Heart left ventricle (tissue), 16 donors: ENCODE measurements at regions not wholly inside any gene's neighbourhood (a gene's known extent, or its start where the extent isn't known, plus 50 kb on each side); places are given as distances from the start of the nearest gene placed in this dataset.

ENCODE experiments used
- ATAC-seq, 4 donors: fragments of 200-7000 bp; cut with Tn5 transposase; one replicate each; pipeline ENCODE4 v1.9.1; 2020 to 2022; ENCODE audit warnings: moderate library complexity in 4 of 4, mild to moderate bottlenecking in 3 of 4, moderate number of reproducible peaks in 1 of 4
- DNase-seq, 5 donors: peaks; one replicate each; pipeline ENCODE4 v3.0.0-alpha.2; 2020
- H3K27ac ChIP-seq, 12 donors: fragments of 200-600 bp; sonication (generic) in 4 of 12; one replicate each; pipeline versions ENCODE4 v1.5.0 to v1.8.0; 2016 to 2022; ENCODE audit warnings: mild to moderate bottlenecking in 2 of 12
- H3K27me3 ChIP-seq, 9 donors: fragments of 200-600 bp; sonication (generic) in 2 of 9; one replicate each; pipeline versions ENCODE4 v1.5.1 to v1.8.0; 2016 to 2022; ENCODE audit warnings: mild to moderate bottlenecking in 3 of 9
- H3K36me3 ChIP-seq, 9 donors: fragments of 200-600 bp; sonication (generic) in 2 of 9; one replicate each; pipeline versions ENCODE4 v1.5.0 to v1.8.0; 2018 to 2022; ENCODE audit warnings: mild to moderate bottlenecking in 2 of 9
- H3K4me1 ChIP-seq, 12 donors: fragments of 200-600 bp; sonication (generic) in 4 of 12; one replicate each; pipeline versions ENCODE4 v1.5.0 to v1.8.0; 2016 to 2022; ENCODE audit warnings: mild to moderate bottlenecking in 3 of 12
- H3K4me3 ChIP-seq, 12 donors: fragments of 200-600 bp; sonication (generic) in 4 of 12; one replicate each; pipeline versions ENCODE4 v1.5.0 to v1.8.0; 2017 to 2022; ENCODE audit warnings: mild to moderate bottlenecking in 9 of 12, moderate library complexity in 4 of 12
- H3K9me3 ChIP-seq, 12 donors: fragments of 200-600 bp; sonication (generic) in 4 of 12; one replicate each; pipeline versions ENCODE4 v1.5.0 to v1.8.0; 2016 to 2022; ENCODE audit warnings: mild to moderate bottlenecking in 1 of 12
- POLR2A ChIP-seq, 2 donors: fragments of 450-650 bp; IDR thresholded peaks; one replicate each; pipeline ENCODE4 v1.6.1; 2017; ENCODE audit warnings: antibody characterized with exemption in 2 of 2, mild to moderate bottlenecking in 2 of 2, moderate library complexity in 2 of 2
- WGBS, 4 donors: extraction: QIAGEN DNeasy Blood & Tissue Kit in 2 of 4; methylation state at CpG; one replicate each; pipeline versions ENCODE4 v1.1.5 to v1.1.7; 2013 to 2018; 5-methylcytosine and 5-hydroxymethylcytosine counted together
- intact Hi-C, 10 donors: fragments of 100-400 bp; cut with DNase I; formaldehyde crosslinking; loops; one replicate each; pipeline versions ENCODE4 v1.11.1 to v1.14.2; 2022
- TF ChIP-seq, protein P1 (sequence below), 12 donors: fragments of 200-600 bp; sonication (generic) in 4 of 12; IDR thresholded peaks; one replicate each; pipeline versions ENCODE4 v1.5.0 to v1.8.0; 2018 to 2022; ENCODE audit warnings: antibody characterized with exemption in 12 of 12, mild to moderate bottlenecking in 5 of 12
- donor health status: ischemic (EF 13 %, LVEDD 7.1; RV severe dilation, severe dysfunction).
- donor health status: healthy with polysubstance abuse.
- donor health status: DM: no; HTN: yes; CAD: no.
- donor health status: DM: no; HTN: no; CAD: no.
- donor health status: ischemic (EF 25% LVEDD 6.9; RV normal size, moderate dysfunction).
- donor health status: ischemic (EF 25% LVEDD 5.7; RV mildly dilated, moderate dysfunction).
- donor health status: healthy.
- donor health status: DM: yes; HTN: yes; CAD: no.
- donor health status: ischemic (EF 35%, LVEDD 5.7; RV mildly dilated, moderate dysfunction).
- donor health status: nonischemic (EF 11% LVEDD 7.7; RV severe dilation, severe dysfunction).
- donor health status: DM: yes; HTN: yes; CAD: no.
- donor health status: PGD.
- donor health status: ischemic (EF 29% LVEDD 5.4; RV normal size, mild dysfunction).
- donor health status: nonischemic (EF 23%, LVEDD 6.1; RV moderate dilation, normal function).

GRCh38 chr13:70798385-70798784 lies 690.1 kb upstream of the KLHL1 start:
- Histone ChIP-seq H3K4me3 (no peak overlapping the region), H3K9me3 (no peaks in the 10 kb centered on the region), H3K27ac (no peak overlapping the region), H3K27me3 (no peaks in the 10 kb centered on the region), H3K4me1 (no peaks in the 10 kb centered on the region), H3K36me3 (no peaks in the 10 kb centered on the region)
- TF ChIP-seq, protein P1, sequence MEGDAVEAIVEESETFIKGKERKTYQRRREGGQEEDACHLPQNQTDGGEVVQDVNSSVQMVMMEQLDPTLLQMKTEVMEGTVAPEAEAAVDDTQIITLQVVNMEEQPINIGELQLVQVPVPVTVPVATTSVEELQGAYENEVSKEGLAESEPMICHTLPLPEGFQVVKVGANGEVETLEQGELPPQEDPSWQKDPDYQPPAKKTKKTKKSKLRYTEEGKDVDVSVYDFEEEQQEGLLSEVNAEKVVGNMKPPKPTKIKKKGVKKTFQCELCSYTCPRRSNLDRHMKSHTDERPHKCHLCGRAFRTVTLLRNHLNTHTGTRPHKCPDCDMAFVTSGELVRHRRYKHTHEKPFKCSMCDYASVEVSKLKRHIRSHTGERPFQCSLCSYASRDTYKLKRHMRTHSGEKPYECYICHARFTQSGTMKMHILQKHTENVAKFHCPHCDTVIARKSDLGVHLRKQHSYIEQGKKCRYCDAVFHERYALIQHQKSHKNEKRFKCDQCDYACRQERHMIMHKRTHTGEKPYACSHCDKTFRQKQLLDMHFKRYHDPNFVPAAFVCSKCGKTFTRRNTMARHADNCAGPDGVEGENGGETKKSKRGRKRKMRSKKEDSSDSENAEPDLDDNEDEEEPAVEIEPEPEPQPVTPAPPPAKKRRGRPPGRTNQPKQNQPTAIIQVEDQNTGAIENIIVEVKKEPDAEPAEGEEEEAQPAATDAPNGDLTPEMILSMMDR (IDR thresholded peaks at IDR 0.05) = no peak
- no peak for TF ChIP-seq POLR2A (IDR thresholded peaks at IDR 0.05)
- intact Hi-C loops = no loop called here
- ATAC-seq (no peak), DNase-seq (no peak)

DNA sequence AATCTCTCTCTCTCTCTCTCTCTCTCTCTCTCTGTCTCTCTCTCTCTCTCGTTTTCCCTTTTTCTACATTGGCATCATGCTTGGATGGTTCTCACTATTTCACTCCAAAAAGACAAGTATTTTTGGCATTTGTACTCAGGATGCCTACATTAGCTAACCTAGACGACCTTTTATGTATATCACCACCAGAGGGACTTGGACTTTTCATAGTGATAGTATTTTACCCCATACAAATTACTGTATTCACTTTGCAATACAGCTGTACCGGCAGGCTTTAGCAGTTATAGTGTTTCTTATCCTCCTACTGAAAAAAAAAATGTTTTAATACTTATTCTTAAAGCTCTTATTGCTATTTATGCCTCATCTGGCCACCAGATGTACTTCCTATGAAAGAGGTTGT lies 687.2 kb upstream of the KLHL1 start:
- WGBS, 4 donors = 54 to 61% (median 56%) methylated on average over 3 of the region's 3 CpGs
- TF ChIP-seq POLR2A (IDR thresholded peaks at IDR 0.05) = no peak
- TF ChIP-seq, protein P1 (IDR thresholded peaks at IDR 0.05) = no peak
- H3K4me3 ChIP-seq = no peak overlapping the region
- no peaks in the 10 kb centered on the region for H3K36me3 ChIP-seq
- ATAC-seq = no peak
- no peaks in the 10 kb centered on the region for H3K27me3 ChIP-seq
- H3K9me3 ChIP-seq = no peaks in the 10 kb centered on the region
- no peak for DNase-seq
- intact Hi-C loops = no loop called here
- no peak overlapping the region for H3K27ac ChIP-seq
- H3K4me1 ChIP-seq = no peaks in the 10 kb centered on the region

- WGBS, 4 donors = 62 to 86% (median 76%) methylated on average over 2 of the region's 2 CpGs
- no peaks in the 10 kb centered on the region for H3K9me3 ChIP-seq
- TF ChIP-seq POLR2A (IDR thresholded peaks at IDR 0.05) = no peak
- no peaks in the 10 kb centered on the region for H3K36me3 ChIP-seq
- H3K27ac ChIP-seq = no peak overlapping the region
- ATAC-seq = no peak
- DNase-seq = no peak
- intact Hi-C loops = no loop called here
- no peak overlapping the region for H3K4me3 ChIP-seq
- no peaks in the 10 kb centered on the region for H3K4me1 ChIP-seq
- no peaks in the 10 kb centered on the region for H3K27me3 ChIP-seq
Observed at GRCh38 chr13:70792121-70792520, 683.9 kb upstream of the KLHL1 start.

DNA sequence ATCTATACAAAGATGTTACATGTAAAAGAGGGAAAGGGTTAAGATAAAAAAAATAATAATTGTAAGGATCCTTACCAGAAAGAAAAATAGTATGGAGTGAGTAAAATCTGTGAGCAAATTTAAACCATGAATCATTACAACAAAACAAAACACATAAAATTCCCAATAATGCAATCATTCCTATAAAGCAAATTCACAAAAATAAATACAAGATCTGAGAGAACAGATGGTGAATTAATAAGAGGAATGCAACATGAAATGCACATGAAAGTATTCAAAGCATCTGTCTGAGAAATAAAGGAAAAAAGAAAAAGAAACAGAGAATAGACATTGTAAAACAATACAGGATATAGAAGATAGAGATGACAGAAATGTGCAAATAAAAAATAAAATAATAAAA lies 681.5 kb upstream of the KLHL1 start:
- Histone ChIP-seq H3K4me1 (no peaks in the 10 kb centered on the region), H3K27ac (no peak overlapping the region), H3K27me3 (no peaks in the 10 kb centered on the region), H3K4me3 (no peak overlapping the region), H3K9me3 (no peaks in the 10 kb centered on the region), H3K36me3 (no peaks in the 10 kb centered on the region)
- DNase-seq (no peak), ATAC-seq (no peak)
- intact Hi-C loops = no loop called here
- TF ChIP-seq, protein P1 (IDR thresholded peaks at IDR 0.05) = no peak
- no peak for TF ChIP-seq POLR2A (IDR thresholded peaks at IDR 0.05)

DNA sequence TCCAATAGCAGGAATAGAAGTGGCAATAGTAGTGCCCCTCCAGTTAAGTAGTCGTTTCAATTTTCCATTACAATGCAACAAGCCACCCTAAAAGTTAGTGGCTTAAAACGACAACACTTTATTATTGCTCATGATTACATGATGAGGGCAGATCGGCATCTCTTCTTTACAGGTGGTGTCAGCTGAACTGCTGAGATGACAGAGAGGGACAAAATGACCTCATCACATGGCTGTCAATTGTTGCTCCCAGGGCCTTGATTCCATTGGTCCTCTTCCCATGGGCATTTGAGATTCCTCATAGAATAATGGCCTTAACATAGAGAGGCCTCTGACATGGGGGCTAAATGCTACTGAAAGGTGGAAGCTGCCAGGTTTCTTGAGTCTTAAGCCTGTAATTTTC lies 679.8 kb upstream of the KLHL1 start:
- 69 to 86% (median 80%) methylated on average over 3 of the region's 3 CpGs for WGBS, 4 donors
- no peaks in the 10 kb centered on the region for H3K9me3 ChIP-seq
- ATAC-seq = no peak
- TF ChIP-seq POLR2A (IDR thresholded peaks at IDR 0.05) = no peak
- TF ChIP-seq, protein P1 (IDR thresholded peaks at IDR 0.05) = no peak
- H3K27me3 ChIP-seq = no peaks in the 10 kb centered on the region
- no peak overlapping the region for H3K4me3 ChIP-seq
- no peaks in the 10 kb centered on the region for H3K4me1 ChIP-seq
- no peak overlapping the region for H3K27ac ChIP-seq
- H3K36me3 ChIP-seq = no peaks in the 10 kb centered on the region
- no peak for DNase-seq
- intact Hi-C loops = no loop called here
